Ishikawa (cell line): ENCODE measurements at regions not wholly inside any gene's neighbourhood (a gene's known extent, or its start where the extent isn't known, plus 50 kb on each side); places are given as distances from the start of the nearest gene placed in this dataset.

Source experiments
- CEBPB ChIP-seq: IDR thresholded peaks from 2 replicates; pipeline ENCODE4 v1.6.1; 2012
- CREB1 ChIP-seq: IDR thresholded peaks from 2 replicates; pipeline ENCODE4 v1.6.1; 2012; ENCODE audit warnings: low read depth
- EGR1 ChIP-seq: IDR thresholded peaks from 2 replicates; pipeline ENCODE4 v1.6.1; 2012
- EP300 ChIP-seq: IDR thresholded peaks from 2 replicates; pipeline ENCODE4 v1.6.1; 2012; ENCODE audit warnings: borderline replicate concordance
- FOXM1 ChIP-seq: IDR thresholded peaks from 2 replicates; pipeline ENCODE4 v1.6.1; 2012; ENCODE audit warnings: low read depth, borderline replicate concordance
- MAX ChIP-seq: IDR thresholded peaks from 2 replicates; pipeline ENCODE4 v1.6.1; 2012
- NFIC ChIP-seq: IDR thresholded peaks from 2 replicates; pipeline ENCODE4 v1.6.1; 2012
- RAD21 ChIP-seq: IDR thresholded peaks from 2 replicates; pipeline ENCODE4 v1.6.1; 2012; ENCODE audit warnings: low read depth
- REST ChIP-seq: IDR thresholded peaks from 2 replicates; pipeline ENCODE4 v1.6.1; 2012; ENCODE audit warnings: low read depth, mild to moderate bottlenecking
- TAF1 ChIP-seq: IDR thresholded peaks from 2 replicates; pipeline ENCODE4 v1.6.1; 2012; ENCODE audit warnings: low read depth, mild to moderate bottlenecking
- TCF12 ChIP-seq: IDR thresholded peaks from 2 replicates; pipeline ENCODE4 v1.6.1; 2012; ENCODE audit warnings: low read depth
- TEAD4 ChIP-seq: IDR thresholded peaks from 2 replicates; pipeline ENCODE4 v1.6.1; 2012
- USF1 ChIP-seq: IDR thresholded peaks from 2 replicates; pipeline ENCODE4 v1.6.1; 2012
- YY1 ChIP-seq: IDR thresholded peaks from 2 replicates; pipeline ENCODE4 v1.6.1; 2012; ENCODE audit warnings: low read depth
- ZBTB7A ChIP-seq: IDR thresholded peaks from 2 replicates; pipeline ENCODE4 v1.6.1; 2012; ENCODE audit warnings: low read depth

GRCh38 chr3:176590722-176591121 is 606.6 kb downstream of the TBL1XR1 start:
- TF ChIP-seq USF1 (no peak), MAX (no peak), YY1 (no peak), TAF1 (no peak), RAD21 (no peak), ZBTB7A (no peak), TCF12 (no peak), EP300 (no peak), EGR1 (no peak), CREB1 (no peak), NFIC (no peak), REST (no peak), TEAD4 (no peak), FOXM1 (no peak), CEBPB (no peak)

- TF ChIP-seq EGR1: no peak
- no peak for TF ChIP-seq ZBTB7A
- no peak for TF ChIP-seq TAF1
- TF ChIP-seq YY1: no peak
- TF ChIP-seq EP300: no peak
- no peak for TF ChIP-seq CEBPB
- TF ChIP-seq TEAD4: no peak
- TF ChIP-seq TCF12: no peak
- no peak for TF ChIP-seq FOXM1
- TF ChIP-seq NFIC: no peak
- TF ChIP-seq CREB1: no peak
- no peak for TF ChIP-seq RAD21
- no peak for TF ChIP-seq REST
- no peak for TF ChIP-seq USF1
Measured at GRCh38 chr3:176587089-176587488, 610.2 kb downstream of the TBL1XR1 start.

GRCh38 chr3:176584413-176585176 is 612.7 kb downstream of the TBL1XR1 start:
- no peak for TF ChIP-seq YY1
- no peak for TF ChIP-seq TEAD4
- no peak for TF ChIP-seq CREB1
- TF ChIP-seq NFIC: no peak
- TF ChIP-seq CEBPB: no peak
- no peak for TF ChIP-seq RAD21
- no peak for TF ChIP-seq ZBTB7A
- TF ChIP-seq TAF1: no peak
- TF ChIP-seq EGR1: no peak
- TF ChIP-seq REST: no peak
- TF ChIP-seq EP300: no peak
- TF ChIP-seq MAX: no peak
- TF ChIP-seq USF1: no peak
- no peak for TF ChIP-seq FOXM1
- TF ChIP-seq TCF12: no peak

GRCh38 chr3:176583956-176584355 is 613.3 kb downstream of the TBL1XR1 start:
- TF ChIP-seq FOXM1: no peak
- TF ChIP-seq TEAD4: no peak
- TF ChIP-seq TAF1: no peak
- no peak for TF ChIP-seq REST
- no peak for TF ChIP-seq YY1
- no peak for TF ChIP-seq NFIC
- no peak for TF ChIP-seq USF1
